Spinal cord (tissue), 9 donors: ENCODE measurements at regions not wholly inside any gene's neighbourhood (a gene's known extent, or its start where the extent isn't known, plus 50 kb on each side); places are given as distances from the start of the nearest gene placed in this dataset.

Experiments used
- DNase-seq, 6 donors: peaks; one replicate each; pipeline versions ENCODE4 v3.0.0 to v3.0.0-alpha.2; 2013 to 2015; ENCODE audit warnings: low spot score in 6 of 6, low read depth in 4 of 6
- H3K27ac ChIP-seq: one replicate; pipeline ENCODE4 v1.5.1; 2013; ENCODE audit warnings: low read depth, low read length, control low read depth
- H3K27me3 ChIP-seq: one replicate; pipeline ENCODE4 v1.6.1; 2013; ENCODE audit warnings: low read length; ENCODE audit not compliant: control insufficient read depth, insufficient read depth
- H3K36me3 ChIP-seq: one replicate; pipeline ENCODE4 v1.6.1; 2013; ENCODE audit warnings: low read length; ENCODE audit not compliant: control insufficient read depth, insufficient read depth
- H3K4me1 ChIP-seq: one replicate; pipeline ENCODE4 v1.6.1; 2013; ENCODE audit warnings: low read length; ENCODE audit not compliant: control insufficient read depth, insufficient read depth
- H3K4me3 ChIP-seq: one replicate; pipeline ENCODE4 v1.5.1; 2013; ENCODE audit warnings: low read depth, low read length, control low read depth
- H3K9me3 ChIP-seq: one replicate; pipeline ENCODE4 v1.6.1; 2013; ENCODE audit warnings: low read length; ENCODE audit not compliant: control insufficient read depth, insufficient read depth
- WGBS: methylation state at CpG from one replicate; pipeline ENCODE4 v1.1.5; 2013; ENCODE audit warnings: missing lambda C conversion rate; ENCODE audit not compliant: insufficient coverage; 5-methylcytosine and 5-hydroxymethylcytosine counted together
- donor health status: healthy.

- no peaks in the 10 kb centered on the region for H3K4me1 ChIP-seq
- no CpG with 5 or more reads among the region's 1 CpG for WGBS
- H3K36me3 ChIP-seq, result no peaks in the 10 kb centered on the region
- no peak for DNase-seq
- H3K27ac ChIP-seq, result no peak overlapping the region
- H3K9me3 ChIP-seq, result no peaks in the 10 kb centered on the region
- H3K4me3 ChIP-seq, result no peak overlapping the region
- no peaks in the 10 kb centered on the region for H3K27me3 ChIP-seq
Measured at GRCh38 chr4:20126906-20127305, 124.8 kb upstream of the SLIT2 start.

GRCh38 chr4:20124317-20125026 lies 127.2 kb upstream of the SLIT2 start:
- Histone ChIP-seq H3K27me3 (no peaks in the 10 kb centered on the region), H3K27ac (no peak overlapping the region), H3K4me3 (no peak overlapping the region), H3K4me1 (no peaks in the 10 kb centered on the region), H3K9me3 (no peaks in the 10 kb centered on the region), H3K36me3 (no peaks in the 10 kb centered on the region)
- no peak for DNase-seq
- no CpG with 5 or more reads among the region's 3 CpGs for WGBS

GRCh38 chr4:20122198-20122988 lies 129.3 kb upstream of the SLIT2 start:
- Histone ChIP-seq H3K4me3 (no peak overlapping the region), H3K27ac (no peak overlapping the region), H3K36me3 (no peaks in the 10 kb centered on the region), H3K27me3 (no peaks in the 10 kb centered on the region), H3K9me3 (no peaks in the 10 kb centered on the region), H3K4me1 (no peaks in the 10 kb centered on the region)
- WGBS, result 100% methylated on average over 1 of the region's 4 CpGs
- DNase-seq, result no peak

DNA sequence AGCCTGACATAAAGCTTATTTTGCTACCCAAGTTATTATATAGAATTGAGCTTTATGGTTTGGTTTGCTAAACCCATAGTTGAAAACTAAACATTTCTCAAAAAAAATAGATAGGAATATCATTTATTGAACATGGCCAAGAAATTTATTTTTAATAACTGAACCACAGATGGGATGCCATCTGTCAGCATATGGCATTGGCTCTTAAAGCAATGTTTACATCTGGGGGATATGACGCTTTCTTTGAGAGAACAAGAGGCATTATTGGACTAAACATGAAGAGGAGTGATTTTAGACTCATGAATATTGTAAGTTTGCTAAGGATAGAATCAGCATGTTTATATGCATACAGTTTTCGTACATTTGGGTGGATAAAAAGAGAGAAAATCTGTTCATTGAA lies 132.6 kb upstream of the SLIT2 start:
- Histone ChIP-seq H3K4me1 (no peaks in the 10 kb centered on the region), H3K4me3 (no peak overlapping the region), H3K36me3 (no peaks in the 10 kb centered on the region), H3K9me3 (no peaks in the 10 kb centered on the region), H3K27me3 (no peaks in the 10 kb centered on the region), H3K27ac (no peak overlapping the region)
- 83% methylated on average over 1 of the region's 2 CpGs for WGBS
- peak in 1 of 6 donors; percentile 91 for DNase-seq

GRCh38 chr4:20109391-20109790 lies 142.3 kb upstream of the SLIT2 start:
- DNase-seq, result no peak
- no peak overlapping the region for H3K27ac ChIP-seq
- no peaks in the 10 kb centered on the region for H3K36me3 ChIP-seq
- no peaks in the 10 kb centered on the region for H3K9me3 ChIP-seq
- no peak overlapping the region for H3K4me3 ChIP-seq
- H3K27me3 ChIP-seq, result no peaks in the 10 kb centered on the region
- WGBS, result no CpG with 5 or more reads among the region's 3 CpGs
- no peaks in the 10 kb centered on the region for H3K4me1 ChIP-seq

DNA sequence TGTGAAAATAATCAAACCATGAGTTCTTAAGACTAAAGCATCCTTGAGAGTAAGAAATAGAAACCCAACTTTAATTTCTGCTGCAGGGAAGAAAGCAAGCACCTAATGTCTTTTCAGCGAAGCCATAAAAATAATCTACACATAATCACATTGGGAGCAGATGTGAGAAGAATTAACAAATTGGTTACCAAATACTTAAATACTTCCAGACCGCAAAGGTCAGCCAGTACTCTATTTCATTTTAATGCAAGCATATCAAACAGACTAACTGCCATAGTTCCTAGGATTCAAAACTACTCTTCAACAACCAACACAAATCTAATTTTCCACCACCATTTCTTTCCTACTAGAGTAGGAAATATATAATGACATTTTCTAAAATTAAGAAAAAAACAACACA lies 144.8 kb upstream of the SLIT2 start:
- H3K27me3 ChIP-seq, result no peaks in the 10 kb centered on the region
- H3K36me3 ChIP-seq, result no peaks in the 10 kb centered on the region
- H3K4me1 ChIP-seq, result no peaks in the 10 kb centered on the region
- H3K27ac ChIP-seq, result no peak overlapping the region
- DNase-seq, result no peak
- H3K9me3 ChIP-seq, result no peaks in the 10 kb centered on the region
- H3K4me3 ChIP-seq, result no peak overlapping the region
- WGBS, result no CpG with 5 or more reads among the region's 2 CpGs

GRCh38 chr4:20101831-20102230 lies 149.9 kb upstream of the SLIT2 start:
- no peaks in the 10 kb centered on the region for H3K36me3 ChIP-seq
- no peak for DNase-seq
- H3K4me1 ChIP-seq, result no peaks in the 10 kb centered on the region
- WGBS, result 100% methylated on average over 3 of the region's 4 CpGs
- no peak overlapping the region for H3K27ac ChIP-seq
- no peaks in the 10 kb centered on the region for H3K27me3 ChIP-seq
- H3K9me3 ChIP-seq, result no peaks in the 10 kb centered on the region
- no peak overlapping the region for H3K4me3 ChIP-seq

- no CpG with 5 or more reads among the region's 2 CpGs for WGBS
- Histone ChIP-seq H3K27ac (no peak overlapping the region), H3K27me3 (no peaks in the 10 kb centered on the region), H3K4me1 (no peaks in the 10 kb centered on the region), H3K9me3 (no peaks in the 10 kb centered on the region), H3K36me3 (no peaks in the 10 kb centered on the region), H3K4me3 (no peak overlapping the region)
- no peak for DNase-seq
Measured at GRCh38 chr4:20096911-20097310, 154.8 kb upstream of the SLIT2 start.

DNA sequence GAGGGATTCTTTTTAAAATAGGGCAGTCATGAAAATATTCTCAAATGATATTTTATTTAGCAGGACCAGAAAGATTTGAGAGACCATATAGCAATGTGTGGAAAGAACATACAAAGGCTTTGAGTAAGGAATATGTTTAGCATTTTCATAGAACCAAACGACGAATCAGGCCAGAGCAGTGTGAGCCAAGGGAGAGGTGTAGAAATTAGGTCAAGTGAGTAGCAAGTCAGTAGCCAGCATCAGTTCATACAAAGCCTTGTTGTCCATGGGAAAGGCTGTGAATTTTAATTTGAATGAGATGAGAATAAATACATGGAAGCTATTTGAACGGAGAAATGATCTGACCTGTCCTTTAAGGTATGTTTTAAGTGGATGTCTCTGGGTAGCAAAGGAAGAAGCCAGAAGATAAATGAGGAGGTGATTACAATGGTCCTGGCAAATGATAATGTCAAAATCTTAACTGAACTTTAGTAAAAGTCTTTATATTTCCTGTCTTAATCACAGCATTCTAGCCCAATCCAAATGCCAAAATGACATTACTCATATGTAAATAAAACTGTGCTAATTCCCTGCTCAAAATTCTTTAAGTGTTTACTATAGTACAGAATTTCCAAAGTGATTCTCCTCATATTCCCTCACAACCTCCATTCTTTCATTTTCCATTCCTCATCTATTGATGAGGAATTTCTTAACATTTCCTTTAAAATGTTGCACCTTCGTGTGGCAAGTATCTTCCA lies 155.7 kb upstream of the SLIT2 start:
- Histone ChIP-seq H3K9me3 (no peaks in the 10 kb centered on the region), H3K4me3 (no peak overlapping the region), H3K27ac (no peak overlapping the region), H3K27me3 (no peaks in the 10 kb centered on the region), H3K4me1 (no peaks in the 10 kb centered on the region), H3K36me3 (no peaks in the 10 kb centered on the region)
- 53% methylated on average over 3 of the region's 4 CpGs for WGBS
- DNase-seq, result no peak
